Natural killer cell (primary cell): ENCODE measurements at regions not wholly inside any gene's neighbourhood (a gene's known extent, or its start where the extent isn't known, plus 50 kb on each side); places are given as distances from the start of the nearest gene placed in this dataset.
"Not testable (repeated sequence)": the region's sequence is repeated elsewhere in the genome, so short reads cannot be mapped to it uniquely, and the experiment has no call there.

Experiments used
- ATAC-seq, 3 donors: fragments of 150-1000 bp in 2 of 3; fragments of 200-7000 bp in 1 of 3; cut with Tn5 transposase; 1 replicate in 1 of 3; 2 replicates in 2 of 3; pipeline ENCODE4 v1.10.0; 2021; ENCODE audit warnings: mild to moderate bottlenecking in 2 of 3, moderate library complexity in 2 of 3
- DNase-seq, 2 donors: peaks; one replicate each; pipeline versions ENCODE4 v3.0.0 to v3.0.0-alpha.2; 2013 to 2021; ENCODE audit warnings: mixed read lengths in 1 of 2
- H3K27ac ChIP-seq: one replicate; pipeline ENCODE4 v1.5.1; 2013; ENCODE audit warnings: mild to moderate bottlenecking, low read length
- H3K27me3 ChIP-seq: one replicate; pipeline ENCODE4 v1.6.1; 2013; ENCODE audit warnings: low read length; ENCODE audit not compliant: control insufficient read depth, insufficient read depth
- H3K36me3 ChIP-seq: one replicate; pipeline ENCODE4 v1.6.1; 2013; ENCODE audit warnings: low read length; ENCODE audit not compliant: control insufficient read depth, insufficient read depth
- H3K4me1 ChIP-seq: one replicate; pipeline ENCODE4 v1.6.1; 2013; ENCODE audit warnings: low read length; ENCODE audit not compliant: control insufficient read depth, insufficient read depth
- H3K4me3 ChIP-seq: one replicate; pipeline ENCODE4 v1.5.1; 2013; ENCODE audit warnings: low read length
- H3K9me3 ChIP-seq: one replicate; pipeline ENCODE4 v1.6.1; 2013; ENCODE audit warnings: low read length; ENCODE audit not compliant: control insufficient read depth, insufficient read depth
- H3K27ac Mint-ChIP-seq, 2 donors: one replicate each; pipeline ENCODE4 v1.8.0; 2022; ENCODE audit warnings: mild to moderate bottlenecking in 2 of 2, mixed read lengths in 2 of 2, moderate library complexity in 1 of 2
- H3K27me3 Mint-ChIP-seq, 2 donors: one replicate each; pipeline ENCODE4 v1.8.0; 2022; ENCODE audit warnings: low read depth in 2 of 2, mixed read lengths in 2 of 2
- H3K36me3 Mint-ChIP-seq: one replicate; pipeline ENCODE4 v1.8.0; 2022; ENCODE audit warnings: mixed read lengths
- H3K4me1 Mint-ChIP-seq, 2 donors: one replicate each; pipeline ENCODE4 v1.8.0; 2022; ENCODE audit warnings: mixed read lengths in 2 of 2
- H3K4me3 Mint-ChIP-seq: one replicate; pipeline ENCODE4 v1.8.0; 2022; ENCODE audit warnings: mild to moderate bottlenecking, moderate library complexity, mixed read lengths
- H3K9me3 Mint-ChIP-seq, 2 donors: one replicate each; pipeline ENCODE4 v1.8.0; 2022; ENCODE audit warnings: mixed read lengths in 2 of 2
- CTCF ChIP-seq: fragments of 200-600 bp; IDR thresholded peaks from one replicate; pipeline ENCODE4 v1.8.0; 2022; ENCODE audit warnings: antibody characterized with exemption
- WGBS: methylation state at CpG from one replicate; pipeline ENCODE4 v1.1.7; 2013; ENCODE audit warnings: missing lambda C conversion rate; ENCODE audit not compliant: insufficient coverage; 5-methylcytosine and 5-hydroxymethylcytosine counted together
- intact Hi-C: fragments of 100-400 bp; cut with micrococcal nuclease; formaldehyde crosslinking; loops from one replicate; pipeline ENCODE4 v1.14.2; 2022

GRCh38 chr10:109735776-109736175 lies 187.5 kb downstream of the XPNPEP1 start:
- no peak overlapping the region for H3K4me3 Mint-ChIP-seq
- no peak overlapping the region for H3K27ac Mint-ChIP-seq
- H3K27ac ChIP-seq = no peak overlapping the region
- no peaks in the 10 kb centered on the region for H3K36me3 ChIP-seq
- WGBS = 76% methylated on average over 4 of the region's 4 CpGs
- no peaks in the 10 kb centered on the region for H3K4me1 ChIP-seq
- intact Hi-C loops = no loop called here
- H3K9me3 Mint-ChIP-seq = no peaks in the 10 kb centered on the region
- no peaks in the 10 kb centered on the region for H3K27me3 ChIP-seq
- no peak for TF ChIP-seq CTCF
- H3K27me3 Mint-ChIP-seq = peaks cover 0 to 8% of the 10 kb centered on the region in 2 donors
- H3K9me3 ChIP-seq = no peaks in the 10 kb centered on the region
- H3K4me1 Mint-ChIP-seq = no peaks in the 10 kb centered on the region
- no peak for DNase-seq
- no peak for ATAC-seq
- no peaks in the 10 kb centered on the region for H3K36me3 Mint-ChIP-seq
- no peak overlapping the region for H3K4me3 ChIP-seq

GRCh38 chr10:109732254-109732965 lies 190.9 kb downstream of the XPNPEP1 start:
- no peaks in the 10 kb centered on the region for H3K36me3 Mint-ChIP-seq

GRCh38 chr10:109729895-109730294 lies 193.4 kb downstream of the XPNPEP1 start:
- H3K4me3 ChIP-seq, H3K36me3 Mint-ChIP-seq, DNase-seq, H3K36me3 ChIP-seq, H3K4me1 ChIP-seq, intact Hi-C loops, ATAC-seq, H3K27ac ChIP-seq, H3K9me3 Mint-ChIP-seq, H3K4me1 Mint-ChIP-seq, H3K27ac Mint-ChIP-seq, H3K4me3 Mint-ChIP-seq, H3K27me3 Mint-ChIP-seq, H3K9me3 ChIP-seq, H3K27me3 ChIP-seq: not testable (repeated sequence)
- WGBS = 87% methylated on average over 4 of the region's 4 CpGs

More at GRCh38 chr10:109732254-109732965, 190.9 kb downstream of the XPNPEP1 start:
- Histone ChIP-seq H3K4me3 (no peak overlapping the region), H3K36me3 (no peaks in the 10 kb centered on the region), H3K9me3 (no peaks in the 10 kb centered on the region), H3K4me1 (no peaks in the 10 kb centered on the region), H3K27ac (no peak overlapping the region), H3K27me3 (no peaks in the 10 kb centered on the region)
- H3K4me1 Mint-ChIP-seq = no peaks in the 10 kb centered on the region
- DNase-seq (no peak), ATAC-seq (no peak)
- no peak for TF ChIP-seq CTCF
- 78% methylated on average over 3 of the region's 3 CpGs for WGBS
- no peaks in the 10 kb centered on the region for H3K27me3 Mint-ChIP-seq
- H3K9me3 Mint-ChIP-seq = no peaks in the 10 kb centered on the region
- no peak overlapping the region for H3K4me3 Mint-ChIP-seq
- intact Hi-C loops = no loop called here
- no peak overlapping the region for H3K27ac Mint-ChIP-seq

- no peak overlapping the region for H3K27ac ChIP-seq
- no peaks in the 10 kb centered on the region for H3K9me3 ChIP-seq
- H3K27me3 ChIP-seq = no peaks in the 10 kb centered on the region
- no peak for ATAC-seq
- no peaks in the 10 kb centered on the region for H3K4me1 ChIP-seq
- H3K36me3 ChIP-seq = no peaks in the 10 kb centered on the region
- WGBS = 60% methylated on average over 1 of the region's 1 CpG
- H3K9me3 Mint-ChIP-seq = no peaks in the 10 kb centered on the region
- H3K27me3 Mint-ChIP-seq = peaks cover 0 to 3% of the 10 kb centered on the region in 2 donors
- no peak for DNase-seq
- H3K4me3 Mint-ChIP-seq = no peak overlapping the region
- no peak overlapping the region for H3K4me3 ChIP-seq
- intact Hi-C loops = no loop called here
- TF ChIP-seq CTCF = no peak
- H3K36me3 Mint-ChIP-seq = no peaks in the 10 kb centered on the region
- H3K4me1 Mint-ChIP-seq = no peaks in the 10 kb centered on the region
- no peak overlapping the region for H3K27ac Mint-ChIP-seq
These were observed 195.9 kb downstream of the XPNPEP1 start for GRCh38 chr10:109727436-109727835.
